ENCODE measurements at regions not wholly inside any gene's neighbourhood (a gene's known extent, or its start where the extent isn't known, plus 50 kb on each side); places are given as distances from the start of the nearest gene placed in this dataset.

- TF ChIP-seq CTCF (IDR thresholded peaks at IDR 0.05) (no peak), EP300 (IDR thresholded peaks at IDR 0.05) (no peak), POLR2A (IDR thresholded peaks at IDR 0.05) (no peak)
Observed at GRCh38 chr1:212182171-212182570, 103.0 kb upstream of the PPP2R5A start.
